GM12892 (cell line): ENCODE measurements at regions not wholly inside any gene's neighbourhood (a gene's known extent, or its start where the extent isn't known, plus 50 kb on each side); places are given as distances from the start of the nearest gene placed in this dataset.

Experiments used
- DNase-seq: peaks from one replicate; pipeline ENCODE4 v3.0.0; 2011; ENCODE audit not compliant: insufficient read length
- FAIRE-seq: peaks from 2 replicates; lab custom pipeline; 2011; peaks lifted over from hg19 to GRCh38; lab: Jason Lieb, UNC
- POLR2A ChIP-seq: IDR thresholded peaks from 2 replicates; pipeline ENCODE4 v1.6.1; 2011; ENCODE audit warnings: low read depth, low read length, control low read depth
- POLR2AphosphoS5 ChIP-seq: IDR thresholded peaks from 2 replicates; pipeline ENCODE4 v1.6.1; 2011; ENCODE audit warnings: low read depth, low read length, control low read depth
- TAF1 ChIP-seq: IDR thresholded peaks from 2 replicates; pipeline ENCODE4 v1.6.1; 2011; ENCODE audit warnings: low read depth, mild to moderate bottlenecking, control low read depth, low read length, borderline replicate concordance

DNA sequence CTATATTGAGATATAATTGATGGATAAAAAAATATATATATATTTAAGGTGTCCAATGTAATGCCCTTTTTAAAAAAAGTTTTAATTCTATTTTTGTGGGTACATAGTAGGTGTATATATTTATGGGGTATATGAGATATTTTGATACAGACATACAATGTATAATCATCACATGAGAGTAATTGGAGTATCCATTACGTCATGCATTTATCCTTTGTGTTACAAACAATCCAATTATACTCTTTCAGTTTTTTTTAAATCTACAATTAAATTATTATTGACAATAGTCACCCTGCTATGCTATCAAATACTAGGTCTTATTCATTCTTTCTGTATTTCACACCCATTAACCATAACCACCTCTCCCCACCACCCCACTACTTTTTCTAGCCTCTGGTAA lies 66.3 kb upstream of the DIPK2B start:
- TF ChIP-seq TAF1 (no peak), POLR2AphosphoS5 (no peak), POLR2A (no peak)
- no peak for DNase-seq
- no peak for FAIRE-seq

DNA sequence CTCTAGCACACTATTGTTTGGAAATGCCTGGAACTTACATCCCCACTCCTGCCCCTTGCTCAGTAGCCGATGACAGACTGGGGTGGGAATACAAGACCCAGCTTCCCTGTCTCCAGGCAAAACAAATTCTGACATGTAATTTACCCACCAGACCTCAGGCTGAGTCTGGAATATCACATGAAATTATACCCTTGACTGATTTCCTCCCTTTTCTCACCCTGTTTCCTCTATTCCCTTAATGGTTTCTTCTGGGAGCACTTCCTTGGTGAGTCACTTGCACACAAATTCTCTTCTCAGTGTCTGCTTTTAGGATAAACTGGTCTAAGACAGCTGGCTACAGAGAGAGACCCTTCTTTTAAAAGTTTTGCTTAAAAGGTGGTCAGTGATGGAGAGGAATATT lies 65.8 kb upstream of the DIPK2B start:
- DNase-seq (no peak), FAIRE-seq (no peak)
- TF ChIP-seq POLR2A (no peak), POLR2AphosphoS5 (no peak), TAF1 (no peak)

DNA sequence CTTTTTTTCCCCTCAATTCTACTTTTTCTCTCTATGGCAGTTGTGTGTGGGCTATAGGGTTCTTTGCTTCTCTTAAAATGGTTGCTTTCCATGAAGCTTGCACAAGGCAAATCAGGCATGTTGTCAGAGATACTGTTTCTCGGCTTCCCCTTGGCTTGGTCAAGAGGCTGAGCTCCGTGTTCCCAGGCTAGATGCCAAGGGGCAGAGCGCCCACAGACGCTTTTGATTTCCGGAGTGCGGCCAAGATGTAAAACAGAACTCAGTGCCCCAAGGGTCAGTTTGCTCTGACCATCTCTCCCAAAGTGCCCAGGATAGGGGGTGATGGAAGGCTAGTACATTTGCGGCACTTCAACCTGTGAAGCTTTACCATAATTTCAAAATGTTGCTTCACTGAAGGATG lies 64.2 kb upstream of the DIPK2B start:
- no peak for TF ChIP-seq POLR2A
- no peak for TF ChIP-seq TAF1
- no peak for TF ChIP-seq POLR2AphosphoS5
- FAIRE-seq: no peak

DNA sequence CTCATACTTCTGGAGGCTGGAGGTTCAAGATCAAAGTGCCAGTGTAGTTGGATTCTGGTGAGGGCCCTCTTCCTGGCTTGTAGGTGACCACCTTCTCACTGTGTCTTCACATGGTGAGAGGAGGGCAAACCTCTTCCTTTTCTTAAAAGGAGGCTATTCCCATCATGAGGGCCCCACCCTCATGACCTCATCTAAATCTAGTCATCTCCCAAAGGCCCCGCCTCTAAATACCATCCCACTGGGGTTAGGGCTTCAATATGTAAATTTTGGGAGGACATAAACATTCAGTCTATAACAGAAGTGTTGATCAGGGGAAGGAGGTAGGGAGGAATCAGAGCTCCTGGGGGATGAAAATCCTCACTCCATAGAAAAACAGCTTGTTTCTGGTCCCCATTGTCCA lies 60.8 kb upstream of the DIPK2B start:
- TF ChIP-seq POLR2AphosphoS5 (no peak), POLR2A (no peak), TAF1 (no peak)
- FAIRE-seq (no peak), DNase-seq (no peak)

More for the DNA sequence above, 64.2 kb upstream of the DIPK2B start:
- DNase-seq: no peak

DNA sequence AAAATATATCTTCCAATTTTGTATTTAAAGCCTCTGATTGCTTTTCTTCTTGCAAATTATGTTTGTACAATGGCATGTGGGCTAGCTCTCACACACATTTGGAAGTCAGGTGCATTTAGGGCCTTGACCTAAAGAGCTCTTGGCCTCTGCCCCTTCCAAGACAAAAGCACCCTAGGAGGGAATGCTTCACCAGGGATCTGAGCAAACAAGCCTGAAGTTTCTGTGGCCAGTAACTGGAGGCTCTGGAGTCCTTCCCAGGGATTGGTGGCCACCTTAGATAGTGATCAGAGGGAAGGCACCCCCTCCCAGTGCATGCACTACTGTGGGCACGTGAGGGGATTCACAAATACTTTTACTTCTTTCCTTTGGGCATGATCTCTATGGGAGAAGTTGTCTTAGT lies 60.3 kb upstream of the DIPK2B start:
- TF ChIP-seq POLR2AphosphoS5 (no peak), TAF1 (no peak), POLR2A (no peak)
- DNase-seq (no peak), FAIRE-seq (no peak)

DNA sequence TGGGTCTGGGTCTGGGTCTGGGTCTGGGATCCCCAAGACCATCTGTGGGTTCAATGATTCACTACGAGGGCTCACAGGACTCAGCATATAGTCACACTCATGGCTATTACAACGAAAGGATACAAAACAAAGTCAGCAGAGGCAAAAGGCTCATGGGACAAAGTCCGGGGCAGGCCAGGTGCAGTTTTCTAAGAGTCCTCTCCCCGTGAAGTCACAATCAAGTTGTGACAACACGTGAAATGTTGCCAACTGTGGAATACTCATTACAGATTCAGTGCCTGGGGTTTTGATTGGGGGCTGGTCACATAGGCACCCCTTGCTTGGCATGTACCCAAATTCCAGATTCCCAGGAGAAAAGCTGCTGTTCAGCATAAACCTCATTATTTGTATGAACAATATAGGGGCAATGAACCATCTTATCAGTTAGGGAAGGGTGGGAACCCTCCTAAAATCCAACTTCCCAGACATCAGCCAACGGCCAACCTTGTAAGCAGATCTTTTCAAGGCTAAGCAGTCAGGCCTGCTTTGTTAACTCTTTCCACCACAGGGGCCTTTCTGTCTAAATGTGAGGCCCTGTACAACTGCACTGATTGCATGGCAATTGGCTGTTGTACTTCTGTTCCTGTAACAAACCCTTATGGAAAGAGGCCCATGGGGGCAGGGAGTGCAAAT lies 58.2 kb upstream of the DIPK2B start:
- TF ChIP-seq TAF1 (no peak), POLR2AphosphoS5 (no peak), POLR2A (no peak)
- FAIRE-seq (no peak), DNase-seq (no peak)
